Globus pallidus (tissue), 1 donor: ENCODE measurements at regions not wholly inside any gene's neighbourhood (a gene's known extent, or its start where the extent isn't known, plus 50 kb on each side); places are given as distances from the start of the nearest gene placed in this dataset.

Experiments
- DNase-seq: peaks from one replicate; pipeline ENCODE4 v3.0.0-alpha.2; 2015; ENCODE audit warnings: low spot score

DNA sequence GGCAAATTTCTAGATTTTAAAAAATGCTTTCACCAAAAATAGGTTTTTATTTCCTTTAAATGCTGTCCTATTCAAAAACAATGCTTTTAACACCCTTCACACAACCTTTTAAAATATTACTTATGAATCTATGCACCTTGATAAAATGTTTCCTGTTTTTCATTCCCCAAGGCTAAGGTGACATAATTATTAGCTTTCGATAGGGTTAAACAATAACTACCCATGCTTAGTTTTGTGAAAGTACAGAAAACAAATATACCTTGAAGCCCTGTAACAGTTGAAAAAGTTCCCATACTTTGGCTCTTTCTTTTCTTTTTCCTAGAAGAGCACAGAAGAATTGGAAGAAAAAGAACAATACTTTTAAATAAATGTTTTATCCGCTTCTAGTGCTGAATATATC is 54.9 kb upstream of the ITPRID2 start:
- DNase-seq = no peak

DNA sequence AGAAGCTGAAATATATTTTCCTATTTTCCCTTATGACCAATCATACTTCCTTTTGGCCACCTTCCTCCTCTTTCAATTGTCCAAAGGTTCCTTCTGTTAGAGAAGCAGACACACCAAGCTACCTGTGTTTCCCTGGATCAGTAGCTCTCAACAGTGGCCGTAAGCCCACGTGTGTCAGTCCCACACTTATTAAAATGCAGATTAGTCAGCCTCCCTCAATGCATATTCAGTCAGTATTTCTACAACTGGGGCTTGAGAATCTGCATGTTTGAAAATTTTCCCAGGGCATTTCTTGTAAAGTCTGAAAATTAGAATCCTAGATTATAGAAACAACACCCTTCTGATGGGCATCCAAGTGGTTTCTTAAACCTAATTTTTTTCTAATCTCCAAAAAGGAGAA is 54.0 kb upstream of the ITPRID2 start:
- no peak for DNase-seq

DNA sequence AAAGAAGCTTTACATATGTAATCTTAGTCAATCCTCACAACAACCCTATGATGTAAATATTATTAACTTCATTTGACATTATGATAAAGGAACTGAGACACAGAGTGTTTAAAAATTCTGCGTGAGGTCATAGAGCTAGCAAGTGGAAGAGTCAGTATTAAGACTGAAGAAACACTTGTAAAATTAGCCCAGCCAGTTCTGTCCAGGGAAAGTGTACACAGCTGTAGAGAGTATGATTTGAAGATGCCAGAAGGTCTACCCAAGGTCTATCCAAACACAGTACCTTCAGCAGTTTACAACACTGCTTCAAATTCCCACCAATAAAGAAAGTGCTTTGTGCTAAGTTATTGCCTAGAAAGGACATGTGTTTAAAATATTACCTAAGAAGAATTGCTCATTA is 51.7 kb upstream of the ITPRID2 start:
- no peak for DNase-seq

DNA sequence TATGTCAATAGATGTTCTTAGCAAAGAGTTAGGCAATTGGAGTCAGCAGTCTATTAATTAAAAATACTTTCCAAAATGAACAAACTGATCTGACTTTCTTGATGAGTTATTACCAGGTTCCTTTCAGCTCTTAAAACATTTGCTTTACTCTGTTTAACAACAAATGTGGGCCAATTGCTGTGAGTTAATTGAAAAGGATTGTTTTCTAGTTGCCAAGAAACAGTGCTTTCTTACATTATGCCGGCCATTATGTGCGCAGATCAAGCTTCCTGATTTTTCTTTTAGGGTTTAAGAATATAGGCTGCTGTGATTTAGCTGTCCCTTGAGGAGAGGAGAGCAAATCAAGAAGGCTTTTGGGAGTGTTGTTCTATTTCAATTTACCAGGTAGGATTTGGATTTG is 50.5 kb upstream of the ITPRID2 start:
- DNase-seq = no peak
